ENCODE measurements at regions not wholly inside any gene's neighbourhood (a gene's known extent, or its start where the extent isn't known, plus 50 kb on each side); places are given as distances from the start of the nearest gene placed in this dataset.

GRCh38 chr10:4633776-4634175 lies 192.2 kb upstream of the AKR1E2 start:
- H4K8ac ChIP-seq (replicated peaks; ENCODE audit: insufficient read length, low read depth, low read length) = no peak overlapping the region
- H2BK120ac ChIP-seq (ENCODE audit: low read depth, low read length, poor library complexity, severe bottlenecking) = no peak overlapping the region
- no peak overlapping the region for H4K91ac ChIP-seq (ENCODE audit: insufficient read length, low read depth, low read length)
- no peak overlapping the region for H2BK12ac ChIP-seq (ENCODE audit: insufficient read length, low read depth, low read length)
- H3K4ac ChIP-seq (ENCODE audit: low read depth, low read length) = no peak overlapping the region
- DNase-seq = no peak
- H4K5ac ChIP-seq (ENCODE audit: insufficient read length, low read depth, low read length) = no peak overlapping the region
- H3K18ac ChIP-seq (ENCODE audit: insufficient read length, low read depth, low read length) = no peak overlapping the region
- Mint-ChIP-seq H3K4me3 (no peak overlapping the region), H3K9me3 (no peaks in the 10 kb centered on the region), H3K27ac (no peak overlapping the region), H3K36me3 (ENCODE audit: insufficient read depth in 1 of 3, low read depth in 3 of 3) (no peaks in the 10 kb centered on the region), H3K4me1 (peaks cover 13 to 14% of the 10 kb centered on the region in 2 experiments), H3K27me3 (ENCODE audit: low read depth) (no peaks in the 10 kb centered on the region)
- H3K14ac ChIP-seq (ENCODE audit: insufficient read depth, low read length) = no peak overlapping the region
- 0 out of 2 replicates have a peak, but pooled peaks cover 2% of the 10 kb centered on the region for H3K79me2 ChIP-seq (ENCODE audit: insufficient read depth, low read length)
- no peak overlapping the region for H2BK20ac ChIP-seq (ENCODE audit: low read depth, low read length, poor library complexity, severe bottlenecking)
- TF ChIP-seq, protein P1, sequence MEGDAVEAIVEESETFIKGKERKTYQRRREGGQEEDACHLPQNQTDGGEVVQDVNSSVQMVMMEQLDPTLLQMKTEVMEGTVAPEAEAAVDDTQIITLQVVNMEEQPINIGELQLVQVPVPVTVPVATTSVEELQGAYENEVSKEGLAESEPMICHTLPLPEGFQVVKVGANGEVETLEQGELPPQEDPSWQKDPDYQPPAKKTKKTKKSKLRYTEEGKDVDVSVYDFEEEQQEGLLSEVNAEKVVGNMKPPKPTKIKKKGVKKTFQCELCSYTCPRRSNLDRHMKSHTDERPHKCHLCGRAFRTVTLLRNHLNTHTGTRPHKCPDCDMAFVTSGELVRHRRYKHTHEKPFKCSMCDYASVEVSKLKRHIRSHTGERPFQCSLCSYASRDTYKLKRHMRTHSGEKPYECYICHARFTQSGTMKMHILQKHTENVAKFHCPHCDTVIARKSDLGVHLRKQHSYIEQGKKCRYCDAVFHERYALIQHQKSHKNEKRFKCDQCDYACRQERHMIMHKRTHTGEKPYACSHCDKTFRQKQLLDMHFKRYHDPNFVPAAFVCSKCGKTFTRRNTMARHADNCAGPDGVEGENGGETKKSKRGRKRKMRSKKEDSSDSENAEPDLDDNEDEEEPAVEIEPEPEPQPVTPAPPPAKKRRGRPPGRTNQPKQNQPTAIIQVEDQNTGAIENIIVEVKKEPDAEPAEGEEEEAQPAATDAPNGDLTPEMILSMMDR (conservative IDR thresholded peaks at IDR 0.05) = no peak
- H2BK15ac ChIP-seq (ENCODE audit: low read depth, low read length) = no peak overlapping the region
- H3K23me2 ChIP-seq (ENCODE audit: insufficient read length, low read depth, low read length, poor library complexity, severe bottlenecking) = no peaks in the 10 kb centered on the region
- H3K4me2 ChIP-seq (ENCODE audit: insufficient read depth, insufficient read length, low read length) = no peak overlapping the region
- no peak overlapping the region for H2BK5ac ChIP-seq (ENCODE audit: insufficient read length, low read length)
- H3K4me1 ChIP-seq (ENCODE audit: insufficient read depth, low read length) = no peaks in the 10 kb centered on the region; the same call in 1 of the 2 replicates
- no peaks in the 10 kb centered on the region for H3K27me3 ChIP-seq (ENCODE audit: insufficient read depth, low read length)
- no peaks in the 10 kb centered on the region for H3K9me3 ChIP-seq (ENCODE audit: control insufficient read depth, low read depth, low read length)
- H3K9ac ChIP-seq (ENCODE audit: extremely low read depth, insufficient read length, low read length) = no peak overlapping the region
- no peaks in the 10 kb centered on the region for H4K20me1 ChIP-seq (ENCODE audit: control insufficient read depth, insufficient read depth, insufficient read length)
- H2AK5ac ChIP-seq (ENCODE audit: insufficient read length, low read length) = no peak overlapping the region
- no peak overlapping the region for H3T11ph ChIP-seq (ENCODE audit: low read length)
- H2AFZ ChIP-seq (ENCODE audit: low read length) = no peak overlapping the region
- no peaks in the 10 kb centered on the region for H3K79me1 ChIP-seq (ENCODE audit: insufficient read depth, low read depth, low read length, poor library complexity, severe bottlenecking)
- WGBS (ENCODE audit: extremely low coverage, insufficient read length, low lambda C conversion rate) = no CpG with 5 or more reads among the region's 8 CpGs
- no peak overlapping the region for H3K27ac ChIP-seq (ENCODE audit: insufficient read length, low read depth, low read length)
- no peak overlapping the region for H3K23ac ChIP-seq (ENCODE audit: insufficient read length, low read depth, low read length)
- no peak overlapping the region for H3K56ac ChIP-seq (ENCODE audit: insufficient read length, low read depth, low read length)
